GM18502 (cell line): ENCODE measurements at regions not wholly inside any gene's neighbourhood (a gene's known extent, or its start where the extent isn't known, plus 50 kb on each side); places are given as distances from the start of the nearest gene placed in this dataset.
"Not testable (repeated sequence)": the region's sequence is repeated elsewhere in the genome, so short reads cannot be mapped to it uniquely, and the experiment has no call there.

ENCODE experiments used
- ATAC-seq: cut with Tn5 transposase; IDR thresholded peaks from one replicate; pipeline ENCODE4 v1.9.1; 2021; ENCODE audit warnings: mild to moderate bottlenecking; ENCODE audit not compliant: unreplicated experiment, poor library complexity

GRCh38 chr16:85234310-85235204, 122.3 kb upstream of the CIBAR2 start:
- ATAC-seq = no peak

GRCh38 chr16:85235991-85236817, 123.9 kb upstream of the CIBAR2 start:
- ATAC-seq = no peak

DNA sequence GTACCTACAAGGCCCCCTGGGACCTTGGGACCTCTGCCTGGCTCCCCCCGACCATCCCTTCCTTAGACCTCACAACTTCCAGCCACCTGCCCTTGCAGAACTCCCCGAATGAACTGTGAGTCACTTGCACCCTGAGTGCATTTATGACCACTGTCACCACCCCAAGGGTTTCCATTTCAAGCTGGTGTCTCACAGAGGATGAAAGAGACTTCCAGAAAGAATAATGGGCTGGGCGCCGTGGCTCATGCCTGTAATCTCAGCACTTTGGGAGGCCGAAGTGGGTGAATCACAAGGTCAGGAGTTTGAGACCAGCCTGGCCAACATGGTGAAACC, 124.5 kb upstream of the CIBAR2 start:
- no peak for ATAC-seq

DNA sequence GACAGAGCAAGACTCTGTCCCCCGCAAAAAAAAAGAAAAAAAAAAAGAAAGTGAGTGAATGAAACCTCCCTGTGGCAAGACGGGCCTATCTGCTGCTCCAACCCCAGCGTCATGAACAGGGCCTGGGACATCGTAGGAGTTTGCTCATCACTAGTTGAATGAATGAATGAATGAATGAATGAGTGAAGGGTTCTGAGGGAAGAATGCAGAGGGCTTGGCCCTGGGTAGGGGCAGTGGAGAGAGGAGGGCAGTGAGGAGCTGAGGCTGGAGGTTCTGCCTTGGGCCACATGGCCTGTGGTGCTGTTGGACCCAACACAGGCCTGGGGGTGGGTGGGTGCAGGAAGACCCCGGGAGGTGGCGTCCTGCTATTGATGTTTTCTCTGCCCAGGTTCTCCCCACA, 125.5 kb upstream of the CIBAR2 start:
- ATAC-seq = no peak

- ATAC-seq = no peak
Measured at GRCh38 chr16:85238233-85238647, 126.0 kb upstream of the CIBAR2 start.

- no peak for ATAC-seq
Measured at GRCh38 chr16:85239239-85239638, 127.0 kb upstream of the CIBAR2 start.

DNA sequence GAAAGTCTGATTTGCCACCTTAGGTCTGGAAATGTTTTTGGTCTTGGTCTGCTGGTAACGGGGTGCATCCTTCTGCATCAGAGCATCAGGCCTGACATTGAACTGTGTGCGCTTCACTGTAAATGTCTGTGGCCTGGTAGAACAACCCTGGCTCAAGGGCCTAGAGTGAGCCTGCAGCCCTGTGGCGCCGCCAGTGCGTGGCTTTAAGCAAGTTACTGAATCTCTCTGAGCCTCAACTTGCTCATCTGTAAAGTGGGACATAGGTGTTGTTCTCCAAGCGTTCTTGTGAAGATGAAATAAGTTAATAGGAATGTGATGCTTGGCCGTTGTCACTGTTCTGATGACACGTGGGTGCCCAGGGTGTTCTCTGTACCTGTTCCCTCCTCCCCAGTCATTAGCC, 127.6 kb upstream of the CIBAR2 start:
- ATAC-seq = no peak

GRCh38 chr16:85240982-85241924, 129.0 kb upstream of the CIBAR2 start:
- no peak for ATAC-seq

DNA sequence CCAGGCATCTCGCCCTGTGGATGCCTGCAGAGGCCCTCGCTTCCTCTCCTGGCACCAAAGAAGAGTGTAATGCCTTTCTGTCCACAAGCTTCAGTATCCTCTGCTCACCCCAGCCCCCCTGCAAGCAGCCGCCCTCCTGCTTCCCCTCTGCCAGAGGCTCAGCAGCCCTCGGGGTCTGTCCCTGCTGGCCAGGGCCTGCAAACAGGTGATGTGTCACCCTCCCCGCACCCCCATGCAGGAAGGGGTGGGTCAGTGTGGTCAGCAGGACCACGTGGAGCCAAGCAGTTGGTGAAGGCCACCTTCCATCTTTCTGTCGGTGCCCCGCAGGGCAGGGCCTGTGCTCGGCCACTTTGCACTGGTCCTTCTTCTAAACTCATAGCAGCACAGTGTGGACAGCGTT, 129.9 kb upstream of the CIBAR2 start:
- no peak for ATAC-seq

- no peak for ATAC-seq
Measured at GRCh38 chr16:85243308-85243707, 131.0 kb upstream of the CIBAR2 start.

GRCh38 chr16:85244452-85244851, 132.2 kb upstream of the CIBAR2 start:
- ATAC-seq = not testable (repeated sequence)

GRCh38 chr16:85245307-85246172, 133.3 kb upstream of the CIBAR2 start:
- no peak for ATAC-seq

DNA sequence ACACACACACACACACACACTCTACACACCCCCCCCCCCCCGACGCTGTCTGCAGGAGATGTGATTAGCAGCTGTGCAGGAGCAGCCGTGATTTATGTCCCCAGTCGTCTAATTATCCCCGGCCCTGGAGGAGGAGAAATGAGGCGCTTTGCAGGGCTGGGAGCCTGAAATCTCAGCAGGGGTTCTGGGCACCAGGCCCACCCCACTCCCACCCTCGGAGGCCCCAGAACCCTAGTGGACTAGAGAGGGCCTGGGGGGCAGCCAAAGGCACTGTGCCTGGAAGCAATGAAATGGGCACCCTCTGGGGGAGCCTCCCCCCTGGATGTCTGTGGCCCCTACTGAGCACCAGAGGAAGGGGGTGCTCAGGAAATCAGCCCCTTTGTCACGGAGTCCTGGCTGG, 134.2 kb upstream of the CIBAR2 start:
- ATAC-seq = no peak

DNA sequence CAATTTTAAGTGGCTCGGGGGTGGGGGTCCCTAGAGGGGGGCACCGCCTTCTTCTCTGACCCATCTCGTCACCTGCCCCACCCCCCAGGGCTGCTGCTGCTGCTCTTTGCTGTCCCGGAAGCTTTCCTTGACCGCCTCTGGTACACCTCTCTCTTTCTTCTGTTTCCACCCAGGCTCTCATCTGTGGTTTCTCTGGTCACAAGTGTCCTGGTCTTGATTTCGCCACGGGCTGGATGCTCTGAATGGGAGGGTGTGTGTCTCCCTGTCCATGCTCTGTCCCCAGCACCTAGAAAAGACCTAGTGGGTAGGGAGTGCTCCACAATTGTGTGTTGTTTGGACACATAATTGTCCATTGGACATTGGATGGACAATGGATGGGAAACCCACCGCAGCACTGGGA, 134.7 kb upstream of the CIBAR2 start:
- no peak for ATAC-seq

- no peak for ATAC-seq
Measured at GRCh38 chr16:85248342-85248741, 136.1 kb upstream of the CIBAR2 start.

DNA sequence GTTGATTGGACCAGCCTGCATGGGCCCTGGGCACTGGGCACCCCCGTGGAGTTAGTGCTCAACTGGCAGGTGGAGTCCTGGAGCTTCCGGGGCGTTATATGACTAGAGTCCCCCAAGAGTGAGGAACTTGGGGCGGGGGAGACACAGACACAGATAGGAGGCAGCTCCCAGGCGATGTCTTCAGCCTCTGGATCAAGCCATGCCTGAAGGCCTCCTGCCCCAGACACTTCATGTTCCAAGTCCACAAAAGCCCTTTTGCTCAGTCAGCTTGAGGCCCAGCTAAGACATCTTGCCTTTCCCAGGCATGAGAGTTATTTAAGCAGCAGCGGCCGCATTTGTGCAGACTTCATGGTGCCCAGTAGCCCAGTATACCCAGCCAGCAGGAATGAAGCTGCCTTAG, 136.6 kb upstream of the CIBAR2 start:
- no peak for ATAC-seq

- ATAC-seq = no peak
Measured at GRCh38 chr16:85249418-85250146, 137.3 kb upstream of the CIBAR2 start.

DNA sequence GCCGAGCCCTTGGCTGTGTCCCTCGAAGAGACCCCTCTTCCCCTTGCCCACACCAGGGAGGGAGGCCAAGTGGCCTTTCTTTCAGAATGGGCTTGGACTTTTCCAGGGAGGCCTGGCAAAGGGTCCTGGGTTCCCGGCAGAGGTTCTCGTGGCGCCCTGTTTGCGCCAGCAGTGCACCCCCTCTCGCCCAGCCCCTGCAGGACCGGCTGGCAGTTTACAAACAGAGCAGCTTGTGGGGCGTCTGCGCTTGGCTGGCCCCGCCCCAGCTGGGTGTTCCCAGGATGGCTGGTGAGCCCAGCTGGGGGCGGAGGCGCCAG, 137.8 kb upstream of the CIBAR2 start:
- no peak for ATAC-seq

- ATAC-seq = no peak
Measured at GRCh38 chr16:85250609-85251223, 138.4 kb upstream of the CIBAR2 start.
